PC-9 (cell line): ENCODE measurements at regions not wholly inside any gene's neighbourhood (a gene's known extent, or its start where the extent isn't known, plus 50 kb on each side); places are given as distances from the start of the nearest gene placed in this dataset.

Experiments used
- BruUV-seq: library from RNA; stranded (reverse); fragments of 400-500 nt; replicated peaks from 2 replicates; lab custom pipeline; 2021; lab: Mats Ljungman, UMichigan
- CTCF ChIA-PET: fragments of 300-600 bp; sonication (Branson Sonifier 250); formaldehyde crosslinking; loops from one replicate; lab custom pipeline; 2022; ENCODE audit warnings: antibody characterized with exemption; lab: Charles Lee
- POLR2A ChIA-PET: fragments of 300-600 bp; sonication (Branson Sonifier 250); formaldehyde crosslinking; loops from one replicate; lab custom pipeline; 2022; ENCODE audit warnings: antibody characterized with exemption; ENCODE audit not compliant: unreplicated experiment; lab: Charles Lee
- DNase-seq, 2 experiments: peaks; one replicate each; pipeline versions ENCODE4 v3.0.0 to v3.0.0-alpha.2; 2015 to 2022; ENCODE audit warnings: mixed read lengths in 1 of 2
- H2AFZ ChIP-seq: fragments of 200-600 bp; sonication (generic); 2 replicates; pipeline ENCODE4 v1.8.1; 2017; ENCODE audit warnings: antibody characterized with exemption
- H3F3A ChIP-seq: fragments of 200-600 bp; sonication (generic); 2 replicates; pipeline ENCODE4 v1.8.1; 2017; ENCODE audit warnings: antibody characterized with exemption, mild to moderate bottlenecking, low read depth; ENCODE audit not compliant: insufficient read depth
- H3K27ac ChIP-seq: fragments of 200-600 bp; sonication (generic); 2 replicates; pipeline ENCODE4 v1.6.1; 2016; ENCODE audit warnings: mixed run types
- H3K27me3 ChIP-seq: fragments of 200-600 bp; sonication (generic); 2 replicates; pipeline ENCODE4 v1.6.1; 2016; ENCODE audit warnings: low read depth, mixed run types; ENCODE audit not compliant: insufficient read depth
- H3K36me3 ChIP-seq: fragments of 200-600 bp; sonication (generic); 2 replicates; pipeline ENCODE4 v1.6.1; 2016; ENCODE audit warnings: low read depth, mixed run types
- H3K4me1 ChIP-seq: fragments of 200-600 bp; sonication (generic); replicated peaks from 2 replicates; pipeline ENCODE4 v1.6.1; 2016; ENCODE audit warnings: mixed run types; ENCODE audit not compliant: insufficient read depth
- H3K4me2 ChIP-seq: fragments of 200-600 bp; sonication (generic); 2 replicates; pipeline ENCODE4 v1.6.1; 2017; ENCODE audit warnings: mixed run types
- H3K4me3 ChIP-seq: fragments of 200-600 bp; sonication (generic); 2 replicates; pipeline ENCODE4 v1.6.1; 2016; ENCODE audit warnings: mixed run types
- H3K79me2 ChIP-seq: fragments of 200-600 bp; sonication (generic); 2 replicates; pipeline ENCODE4 v1.6.1; 2017; ENCODE audit warnings: low read depth, mixed run types
- H3K9me2 ChIP-seq: fragments of 200-600 bp; sonication (generic); 2 replicates; pipeline ENCODE4 v1.8.1; 2017; ENCODE audit warnings: mild to moderate bottlenecking; ENCODE audit not compliant: insufficient read depth
- H3K9me3 ChIP-seq: fragments of 200-600 bp; sonication (generic); 2 replicates; pipeline ENCODE4 v1.8.1; 2016; ENCODE audit warnings: low read depth; ENCODE audit not compliant: insufficient read depth
- H4K20me1 ChIP-seq: fragments of 200-600 bp; sonication (generic); 2 replicates; pipeline ENCODE4 v1.8.1; 2017; ENCODE audit not compliant: insufficient read depth
- EZH2 ChIP-seq: fragments of 200-600 bp; sonication (generic); IDR thresholded peaks from 2 replicates; pipeline ENCODE4 v1.8.0; 2017; ENCODE audit warnings: antibody characterized with exemption, low read depth
- intact Hi-C: fragments of 100-400 bp; cut with micrococcal nuclease; formaldehyde crosslinking; loops from one replicate; pipeline ENCODE4 v1.10.0; 2022; ENCODE audit not compliant: unreplicated experiment
- TF ChIP-seq, protein P1 (sequence below): fragments of 200-600 bp; sonication (generic); conservative IDR thresholded peaks from 2 replicates; pipeline ENCODE4 v1.6.1; 2017; ENCODE audit warnings: mixed run types, antibody characterized with exemption, mild to moderate bottlenecking, moderate library complexity

DNA sequence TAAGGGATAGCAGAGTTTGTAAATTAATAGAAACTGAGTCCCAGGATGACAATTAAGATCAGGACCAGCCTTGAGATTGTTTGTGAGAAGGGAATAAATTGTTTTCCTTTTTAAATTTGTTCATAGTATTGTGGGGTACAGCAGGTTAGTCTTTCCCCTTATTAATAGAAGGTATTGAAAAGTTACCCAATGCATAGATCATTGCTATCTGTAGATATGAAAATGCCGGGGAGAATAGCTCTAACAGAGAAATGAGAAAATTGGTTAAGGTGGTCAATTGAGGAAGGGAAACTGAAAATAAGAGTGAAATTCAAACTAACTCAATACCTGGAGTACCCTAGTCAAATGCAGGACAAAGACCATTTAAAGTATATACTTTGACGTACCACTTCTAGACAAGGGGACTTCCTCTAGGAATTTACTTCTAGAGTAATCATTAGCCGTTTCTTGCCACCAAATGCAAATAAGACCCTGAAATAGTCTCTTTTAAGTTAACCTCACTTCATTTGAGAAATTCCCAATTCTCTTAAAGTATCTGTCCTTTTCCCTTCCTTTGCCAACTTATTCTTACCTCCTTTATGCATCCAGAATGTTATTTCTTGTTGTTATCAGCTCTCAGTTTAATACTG is 1224.4 kb upstream of the LRRTM1 start:
- CTCF ChIA-PET, result no interaction called here
- intact Hi-C loops, result no loop called here
- Histone ChIP-seq H3F3A (no peaks in the 10 kb centered on the region), H3K79me2 (no peaks in the 10 kb centered on the region), H3K9me2 (no peaks in the 10 kb centered on the region), H3K36me3 (no peaks in the 10 kb centered on the region), H3K4me1 (no peaks in the 10 kb centered on the region), H3K27me3 (no peaks in the 10 kb centered on the region), H2AFZ (no peak overlapping the region), H3K4me3 (no peak overlapping the region), H3K4me2 (no peak overlapping the region), H4K20me1 (no peaks in the 10 kb centered on the region), H3K9me3 (no peaks in the 10 kb centered on the region), H3K27ac (no peak overlapping the region)
- no peak for DNase-seq
- POLR2A ChIA-PET, result no interaction called here
- TF ChIP-seq EZH2, result no peak
- TF ChIP-seq, protein P1, sequence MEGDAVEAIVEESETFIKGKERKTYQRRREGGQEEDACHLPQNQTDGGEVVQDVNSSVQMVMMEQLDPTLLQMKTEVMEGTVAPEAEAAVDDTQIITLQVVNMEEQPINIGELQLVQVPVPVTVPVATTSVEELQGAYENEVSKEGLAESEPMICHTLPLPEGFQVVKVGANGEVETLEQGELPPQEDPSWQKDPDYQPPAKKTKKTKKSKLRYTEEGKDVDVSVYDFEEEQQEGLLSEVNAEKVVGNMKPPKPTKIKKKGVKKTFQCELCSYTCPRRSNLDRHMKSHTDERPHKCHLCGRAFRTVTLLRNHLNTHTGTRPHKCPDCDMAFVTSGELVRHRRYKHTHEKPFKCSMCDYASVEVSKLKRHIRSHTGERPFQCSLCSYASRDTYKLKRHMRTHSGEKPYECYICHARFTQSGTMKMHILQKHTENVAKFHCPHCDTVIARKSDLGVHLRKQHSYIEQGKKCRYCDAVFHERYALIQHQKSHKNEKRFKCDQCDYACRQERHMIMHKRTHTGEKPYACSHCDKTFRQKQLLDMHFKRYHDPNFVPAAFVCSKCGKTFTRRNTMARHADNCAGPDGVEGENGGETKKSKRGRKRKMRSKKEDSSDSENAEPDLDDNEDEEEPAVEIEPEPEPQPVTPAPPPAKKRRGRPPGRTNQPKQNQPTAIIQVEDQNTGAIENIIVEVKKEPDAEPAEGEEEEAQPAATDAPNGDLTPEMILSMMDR, result no peak
- BruUV-seq, result no TSS peak

DNA sequence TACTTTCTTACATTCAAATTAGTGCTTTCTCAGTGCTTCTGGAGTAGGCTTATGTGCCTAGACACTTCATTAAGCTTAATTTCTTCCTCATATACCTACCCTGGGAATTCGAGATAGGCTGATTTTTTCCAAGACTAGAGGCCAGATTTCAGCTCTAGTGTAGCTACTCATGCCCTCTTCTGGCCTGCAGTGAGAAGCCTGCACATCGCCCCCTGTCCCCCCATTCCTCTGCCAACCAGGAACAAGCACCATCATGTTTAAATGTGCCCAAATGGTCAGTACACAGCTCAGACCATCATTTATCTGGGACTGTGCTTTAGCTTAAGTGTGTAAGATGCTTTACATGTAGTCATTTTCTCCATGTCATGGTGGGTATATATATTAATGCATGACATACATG is 1218.8 kb upstream of the LRRTM1 start:
- no TSS peak for BruUV-seq
- intact Hi-C loops, result no loop called here
- H3K79me2 ChIP-seq, result no peaks in the 10 kb centered on the region
- TF ChIP-seq, protein P1, result no peak
- no peak for TF ChIP-seq EZH2
- H3K4me3 ChIP-seq, result no peak overlapping the region
- no peaks in the 10 kb centered on the region for H4K20me1 ChIP-seq
- H3K4me1 ChIP-seq, result no peaks in the 10 kb centered on the region
- DNase-seq, result no peak
- CTCF ChIA-PET, result no interaction called here
- H3F3A ChIP-seq, result no peaks in the 10 kb centered on the region
- no peaks in the 10 kb centered on the region for H3K9me3 ChIP-seq
- no peak overlapping the region for H3K4me2 ChIP-seq
- POLR2A ChIA-PET, result no interaction called here
- H2AFZ ChIP-seq, result no peak overlapping the region
- no peaks in the 10 kb centered on the region for H3K36me3 ChIP-seq
- no peaks in the 10 kb centered on the region for H3K27me3 ChIP-seq
- no peaks in the 10 kb centered on the region for H3K9me2 ChIP-seq
- H3K27ac ChIP-seq, result no peak overlapping the region

DNA sequence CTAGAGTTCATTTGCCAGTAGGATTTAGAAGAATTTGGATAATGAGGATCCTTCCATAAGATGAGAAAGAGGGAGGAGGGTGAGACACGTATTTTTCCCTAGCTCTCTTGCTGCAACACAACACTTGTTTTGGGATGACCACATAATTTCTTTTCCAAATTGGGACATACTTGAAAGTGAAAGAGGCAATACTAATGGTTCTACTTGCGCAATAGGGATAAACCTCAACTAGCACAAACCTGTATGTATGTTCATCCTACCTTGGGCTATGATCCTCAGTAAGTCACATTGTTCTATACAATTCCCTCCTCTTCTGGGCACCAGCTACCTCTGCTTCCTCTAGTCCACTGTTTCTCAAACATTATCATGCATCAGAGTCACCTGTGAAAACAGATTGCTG is 1208.8 kb upstream of the LRRTM1 start:
- POLR2A ChIA-PET, result no interaction called here

More for the DNA sequence above, 1208.8 kb upstream of the LRRTM1 start:
- intact Hi-C loops, result no loop called here
- CTCF ChIA-PET, result no interaction called here
- no TSS peak for BruUV-seq
- no peak for DNase-seq
- Histone ChIP-seq H3K4me2 (no peak overlapping the region), H3F3A (no peaks in the 10 kb centered on the region), H3K79me2 (no peaks in the 10 kb centered on the region), H3K9me3 (no peaks in the 10 kb centered on the region), H3K36me3 (no peaks in the 10 kb centered on the region), H4K20me1 (no peaks in the 10 kb centered on the region), H2AFZ (no peak overlapping the region), H3K27ac (no peak overlapping the region), H3K4me3 (no peak overlapping the region), H3K9me2 (no peaks in the 10 kb centered on the region), H3K4me1 (no peaks in the 10 kb centered on the region), H3K27me3 (no peaks in the 10 kb centered on the region)
- TF ChIP-seq, protein P1, result no peak
- TF ChIP-seq EZH2, result no peak
